Uterus (tissue), 2 donors: ENCODE measurements at regions not wholly inside any gene's neighbourhood (a gene's known extent, or its start where the extent isn't known, plus 50 kb on each side); places are given as distances from the start of the nearest gene placed in this dataset.

Experiments used
- POLR2A ChIP-seq, 2 donors: fragments of 450-650 bp; IDR thresholded peaks; one replicate each; pipeline ENCODE4 v1.6.1; 2016; ENCODE audit warnings: antibody characterized with exemption in 2 of 2, mild to moderate bottlenecking in 1 of 2, moderate library complexity in 1 of 2
- TF ChIP-seq, protein P1 (sequence below), 4 experiments: fragments of 200-600 bp in 2 of 4; fragments of 450-650 bp in 2 of 4; sonication (generic) in 2 of 4; IDR thresholded peaks; one replicate each; pipeline ENCODE4 v1.5.1; 2016 to 2019; ENCODE audit warnings: antibody characterized with exemption in 4 of 4, mild to moderate bottlenecking in 2 of 4, moderate library complexity in 1 of 4

- TF ChIP-seq, protein P1, sequence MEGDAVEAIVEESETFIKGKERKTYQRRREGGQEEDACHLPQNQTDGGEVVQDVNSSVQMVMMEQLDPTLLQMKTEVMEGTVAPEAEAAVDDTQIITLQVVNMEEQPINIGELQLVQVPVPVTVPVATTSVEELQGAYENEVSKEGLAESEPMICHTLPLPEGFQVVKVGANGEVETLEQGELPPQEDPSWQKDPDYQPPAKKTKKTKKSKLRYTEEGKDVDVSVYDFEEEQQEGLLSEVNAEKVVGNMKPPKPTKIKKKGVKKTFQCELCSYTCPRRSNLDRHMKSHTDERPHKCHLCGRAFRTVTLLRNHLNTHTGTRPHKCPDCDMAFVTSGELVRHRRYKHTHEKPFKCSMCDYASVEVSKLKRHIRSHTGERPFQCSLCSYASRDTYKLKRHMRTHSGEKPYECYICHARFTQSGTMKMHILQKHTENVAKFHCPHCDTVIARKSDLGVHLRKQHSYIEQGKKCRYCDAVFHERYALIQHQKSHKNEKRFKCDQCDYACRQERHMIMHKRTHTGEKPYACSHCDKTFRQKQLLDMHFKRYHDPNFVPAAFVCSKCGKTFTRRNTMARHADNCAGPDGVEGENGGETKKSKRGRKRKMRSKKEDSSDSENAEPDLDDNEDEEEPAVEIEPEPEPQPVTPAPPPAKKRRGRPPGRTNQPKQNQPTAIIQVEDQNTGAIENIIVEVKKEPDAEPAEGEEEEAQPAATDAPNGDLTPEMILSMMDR (IDR thresholded peaks at IDR 0.05) = no peak
- no peak for TF ChIP-seq POLR2A (IDR thresholded peaks at IDR 0.05)
Observed at GRCh38 chr13:84352946-84353345, 470.7 kb upstream of the SLITRK1 start.
